Calu3 (cell line): ENCODE measurements at regions not wholly inside any gene's neighbourhood (a gene's known extent, or its start where the extent isn't known, plus 50 kb on each side); places are given as distances from the start of the nearest gene placed in this dataset.

ENCODE experiments used
- BruUV-seq: library from RNA; stranded (reverse); fragments of 400-500 nt; replicated peaks from 2 replicates; lab custom pipeline; 2021; lab: Mats Ljungman, UMichigan
- CTCF ChIA-PET: fragments of 300-600 bp; sonication (Branson Sonifier 250); formaldehyde crosslinking; loops from one replicate; lab custom pipeline; 2022; ENCODE audit warnings: antibody characterized with exemption; lab: Charles Lee
- DNase-seq: peaks from one replicate; pipeline ENCODE4 v3.0.0; 2022
- H3K27ac Mint-ChIP-seq: one replicate; pipeline ENCODE4 v1.8.0; 2022; ENCODE audit warnings: mixed read lengths; ENCODE audit not compliant: unreplicated experiment
- H3K27me3 Mint-ChIP-seq: one replicate; pipeline ENCODE4 v1.8.0; 2022; ENCODE audit warnings: mixed read lengths; ENCODE audit not compliant: unreplicated experiment
- H3K36me3 Mint-ChIP-seq: one replicate; pipeline ENCODE4 v1.8.0; 2022; ENCODE audit warnings: mild to moderate bottlenecking, moderate library complexity, mixed read lengths; ENCODE audit not compliant: insufficient read depth, unreplicated experiment
- H3K4me1 Mint-ChIP-seq: one replicate; pipeline ENCODE4 v1.8.0; 2022; ENCODE audit warnings: mild to moderate bottlenecking, low read depth, mixed read lengths; ENCODE audit not compliant: unreplicated experiment
- H3K4me3 Mint-ChIP-seq: one replicate; pipeline ENCODE4 v1.8.0; 2022; ENCODE audit warnings: mild to moderate bottlenecking, low read depth, moderate library complexity, mixed read lengths; ENCODE audit not compliant: unreplicated experiment
- H3K9me3 Mint-ChIP-seq: one replicate; pipeline ENCODE4 v1.8.0; 2022; ENCODE audit warnings: low read depth, mixed read lengths; ENCODE audit not compliant: unreplicated experiment
- intact Hi-C: fragments of 100-400 bp; cut with micrococcal nuclease; formaldehyde crosslinking; loops from one replicate; pipeline ENCODE4 v1.10.0; 2022; ENCODE audit not compliant: unreplicated experiment
- TF ChIP-seq, protein P1 (sequence below): fragments of 200-600 bp; IDR thresholded peaks from one replicate; pipeline ENCODE4 v1.8.0; 2022; ENCODE audit warnings: antibody characterized with exemption; ENCODE audit not compliant: unreplicated experiment

DNA sequence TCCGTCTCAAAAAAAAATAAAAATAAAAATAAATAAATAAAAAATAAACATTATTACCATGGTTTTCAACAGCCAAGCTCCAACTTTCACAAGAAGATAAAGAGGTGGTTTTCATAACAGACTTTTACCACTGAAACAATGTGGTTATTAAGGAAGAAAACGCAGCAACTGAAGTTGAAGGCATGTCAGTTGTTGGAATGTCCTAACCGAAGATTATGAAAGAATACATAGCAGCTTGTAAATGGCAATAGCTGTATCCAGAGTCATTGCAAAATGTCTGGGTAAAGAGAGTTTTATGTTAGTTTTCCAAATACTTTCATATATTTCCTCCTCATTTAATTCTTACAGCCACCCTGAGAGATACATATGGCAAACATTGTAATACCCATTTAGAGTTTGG is 161.6 kb upstream of the MARCKS start:
- intact Hi-C loops: no loop called here
- Mint-ChIP-seq H3K9me3 (no peaks in the 10 kb centered on the region), H3K4me1 (peaks cover 47% of the 10 kb centered on the region), H3K27ac (no peak overlapping the region), H3K4me3 (no peak overlapping the region), H3K36me3 (no peaks in the 10 kb centered on the region), H3K27me3 (no peaks in the 10 kb centered on the region)
- DNase-seq: no peak
- BruUV-seq: no TSS peak
- CTCF ChIA-PET: no interaction called here
- TF ChIP-seq, protein P1, sequence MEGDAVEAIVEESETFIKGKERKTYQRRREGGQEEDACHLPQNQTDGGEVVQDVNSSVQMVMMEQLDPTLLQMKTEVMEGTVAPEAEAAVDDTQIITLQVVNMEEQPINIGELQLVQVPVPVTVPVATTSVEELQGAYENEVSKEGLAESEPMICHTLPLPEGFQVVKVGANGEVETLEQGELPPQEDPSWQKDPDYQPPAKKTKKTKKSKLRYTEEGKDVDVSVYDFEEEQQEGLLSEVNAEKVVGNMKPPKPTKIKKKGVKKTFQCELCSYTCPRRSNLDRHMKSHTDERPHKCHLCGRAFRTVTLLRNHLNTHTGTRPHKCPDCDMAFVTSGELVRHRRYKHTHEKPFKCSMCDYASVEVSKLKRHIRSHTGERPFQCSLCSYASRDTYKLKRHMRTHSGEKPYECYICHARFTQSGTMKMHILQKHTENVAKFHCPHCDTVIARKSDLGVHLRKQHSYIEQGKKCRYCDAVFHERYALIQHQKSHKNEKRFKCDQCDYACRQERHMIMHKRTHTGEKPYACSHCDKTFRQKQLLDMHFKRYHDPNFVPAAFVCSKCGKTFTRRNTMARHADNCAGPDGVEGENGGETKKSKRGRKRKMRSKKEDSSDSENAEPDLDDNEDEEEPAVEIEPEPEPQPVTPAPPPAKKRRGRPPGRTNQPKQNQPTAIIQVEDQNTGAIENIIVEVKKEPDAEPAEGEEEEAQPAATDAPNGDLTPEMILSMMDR: no peak

DNA sequence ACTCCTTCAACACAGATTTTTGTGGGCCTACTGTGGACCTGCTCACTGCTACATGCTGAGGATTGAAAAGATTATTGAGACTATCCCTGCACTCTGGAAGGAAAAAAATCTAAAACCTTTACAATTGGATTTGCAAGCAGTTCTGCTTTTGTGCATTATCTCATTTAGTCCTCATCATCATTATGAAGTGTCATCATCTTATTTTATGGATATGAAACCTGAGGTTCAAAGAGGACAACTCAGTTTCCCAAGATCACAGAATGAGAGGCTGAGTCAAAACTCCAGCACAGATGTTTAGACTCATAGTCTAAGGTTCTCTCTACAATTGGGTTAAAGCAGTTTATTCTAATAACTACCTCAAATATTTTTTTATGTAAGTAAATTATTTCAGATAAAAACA is 160.2 kb upstream of the MARCKS start:
- H3K27me3 Mint-ChIP-seq: no peaks in the 10 kb centered on the region
- H3K36me3 Mint-ChIP-seq: no peaks in the 10 kb centered on the region
- H3K9me3 Mint-ChIP-seq: no peaks in the 10 kb centered on the region
- H3K4me1 Mint-ChIP-seq: peaks cover 35% of the 10 kb centered on the region
- intact Hi-C loops: no loop called here
- CTCF ChIA-PET: no interaction called here
- no peak for DNase-seq
- no peak overlapping the region for H3K27ac Mint-ChIP-seq
- TF ChIP-seq, protein P1: no peak
- no TSS peak for BruUV-seq
- H3K4me3 Mint-ChIP-seq: no peak overlapping the region

DNA sequence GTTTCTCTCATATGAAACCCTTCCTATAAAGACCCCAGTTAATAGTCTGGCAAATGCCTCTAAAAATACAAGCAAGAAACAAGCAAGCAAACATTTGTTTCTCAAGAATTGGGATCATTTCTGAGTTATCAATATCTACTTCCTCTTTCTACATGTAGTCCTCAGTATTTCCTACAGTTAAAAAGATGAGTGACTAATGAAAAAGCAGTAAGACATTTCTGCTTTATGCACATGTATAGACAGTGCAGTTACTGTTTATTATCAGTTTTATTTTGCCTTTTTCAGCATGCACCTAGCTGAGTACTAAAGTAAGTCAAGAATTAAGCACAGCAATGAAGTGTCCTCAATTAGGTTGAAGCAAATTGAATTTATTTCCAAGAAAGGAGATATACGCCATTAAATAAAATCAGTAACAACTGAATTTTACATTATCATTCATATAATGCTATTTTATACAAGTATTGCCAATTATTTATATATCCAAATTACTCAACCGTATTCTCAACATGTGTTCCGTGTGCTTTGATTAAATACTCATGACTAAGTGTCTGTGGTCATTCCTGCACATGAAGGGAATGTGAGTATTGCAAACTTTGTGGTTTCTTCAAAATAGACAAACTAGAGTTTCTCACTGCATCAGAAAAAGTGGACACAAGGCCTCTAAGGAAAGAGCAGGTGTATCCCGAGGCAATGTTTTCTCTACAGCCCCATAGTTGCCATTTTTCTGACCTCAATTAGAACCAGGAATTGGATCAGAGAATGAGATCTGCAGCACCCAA is 159.3 kb upstream of the MARCKS start:
- intact Hi-C loops: no loop called here
- CTCF ChIA-PET: no interaction called here
- H3K4me1 Mint-ChIP-seq: peaks cover 35% of the 10 kb centered on the region
- BruUV-seq: no TSS peak
- TF ChIP-seq, protein P1: no peak
- peak; percentile 13 for DNase-seq
- no peak overlapping the region for H3K27ac Mint-ChIP-seq
- no peaks in the 10 kb centered on the region for H3K9me3 Mint-ChIP-seq
- no peaks in the 10 kb centered on the region for H3K27me3 Mint-ChIP-seq
- no peak overlapping the region for H3K4me3 Mint-ChIP-seq
- H3K36me3 Mint-ChIP-seq: no peaks in the 10 kb centered on the region

DNA sequence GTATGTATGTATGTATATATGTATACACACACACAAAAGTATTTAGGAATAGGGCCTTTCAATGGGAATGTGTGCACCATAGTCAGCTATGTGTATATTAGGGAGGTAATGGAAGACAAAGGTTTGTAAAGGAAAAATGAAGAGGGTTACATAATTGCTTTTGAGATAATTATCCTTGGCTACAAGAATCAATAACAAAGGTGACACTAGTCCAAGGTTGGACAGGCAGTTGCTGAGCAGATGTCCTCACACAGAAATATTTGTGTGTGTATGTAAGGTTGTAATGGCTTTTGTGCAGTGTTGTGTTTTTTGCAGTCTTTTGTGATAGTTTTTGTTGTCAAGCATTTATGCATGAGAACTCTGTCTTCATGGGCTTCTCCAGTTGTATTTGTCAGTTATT is 157.9 kb upstream of the MARCKS start:
- CTCF ChIA-PET: no interaction called here
- Mint-ChIP-seq H3K9me3 (no peaks in the 10 kb centered on the region), H3K4me3 (no peak overlapping the region), H3K36me3 (no peaks in the 10 kb centered on the region), H3K27me3 (no peaks in the 10 kb centered on the region), H3K4me1 (peaks cover 26% of the 10 kb centered on the region), H3K27ac (peak overlapping the region; percentile 24)
- no peak for DNase-seq
- no TSS peak for BruUV-seq
- intact Hi-C loops: no loop called here
- TF ChIP-seq, protein P1: no peak
